Smooth muscle cell (in vitro differentiated cells): ENCODE measurements at regions not wholly inside any gene's neighbourhood (a gene's known extent, or its start where the extent isn't known, plus 50 kb on each side); places are given as distances from the start of the nearest gene placed in this dataset.

Experiments
- DNase-seq: peaks from one replicate; lab custom pipeline; 2025; ENCODE audit not compliant: unreplicated experiment; lab: John Stamatoyannopoulos, UW
- H2AFZ ChIP-seq: fragments of 200-600 bp; sonication (generic); 2 replicates; pipeline ENCODE4 v1.6.0; 2016; ENCODE audit warnings: antibody characterized with exemption, low read depth, mild to moderate bottlenecking
- H3F3A ChIP-seq: fragments of 200-600 bp; sonication (generic); 2 replicates; pipeline ENCODE4 v1.6.0; 2017; ENCODE audit warnings: antibody characterized with exemption, low read depth
- H3K27ac ChIP-seq: fragments of 200-600 bp; sonication (generic); 2 replicates; pipeline ENCODE4 v1.5.1; 2016; ENCODE audit warnings: low read depth, mild to moderate bottlenecking
- H3K27me3 ChIP-seq: fragments of 200-600 bp; sonication (generic); 2 replicates; pipeline ENCODE4 v1.6.1; 2016; ENCODE audit warnings: low read depth, mild to moderate bottlenecking
- H3K36me3 ChIP-seq: fragments of 200-600 bp; sonication (generic); 2 replicates; pipeline ENCODE4 v1.5.1; 2016; ENCODE audit warnings: low read depth
- H3K4me1 ChIP-seq: fragments of 200-600 bp; sonication (generic); 2 replicates; pipeline ENCODE4 v1.5.1; 2016; ENCODE audit warnings: low read depth
- H3K4me2 ChIP-seq: fragments of 200-600 bp; sonication (generic); 2 replicates; pipeline ENCODE4 v1.6.0; 2016; ENCODE audit warnings: mild to moderate bottlenecking
- H3K4me3 ChIP-seq: fragments of 200-600 bp; sonication (generic); 2 replicates; pipeline ENCODE4 v1.5.1; 2016; ENCODE audit warnings: mild to moderate bottlenecking
- H3K79me2 ChIP-seq: fragments of 200-600 bp; sonication (generic); 2 replicates; pipeline ENCODE4 v1.6.0; 2016; ENCODE audit warnings: low read depth, mild to moderate bottlenecking
- H3K9ac ChIP-seq: fragments of 200-600 bp; sonication (generic); 2 replicates; pipeline ENCODE4 v1.6.0; 2016; ENCODE audit warnings: low read depth
- H3K9me3 ChIP-seq: fragments of 200-600 bp; sonication (generic); replicated peaks from 2 replicates; pipeline ENCODE4 v1.5.1; 2016; ENCODE audit warnings: low read depth
- H4K20me1 ChIP-seq: fragments of 200-600 bp; sonication (generic); 2 replicates; pipeline ENCODE4 v1.6.0; 2016; ENCODE audit warnings: low read depth
- WGBS: methylation state at CpG from one replicate; pipeline ENCODE4 v1.1.7; 2016; ENCODE audit warnings: low lambda C conversion rate; 5-methylcytosine and 5-hydroxymethylcytosine counted together
- TF ChIP-seq, protein P1 (sequence below): fragments of 200-600 bp; sonication (generic); IDR thresholded peaks from 2 replicates; pipeline ENCODE4 v1.5.1; 2017; ENCODE audit warnings: borderline replicate concordance, mild to moderate bottlenecking, antibody characterized with exemption; ENCODE audit not compliant: insufficient read depth, poor library complexity, severe bottlenecking

DNA sequence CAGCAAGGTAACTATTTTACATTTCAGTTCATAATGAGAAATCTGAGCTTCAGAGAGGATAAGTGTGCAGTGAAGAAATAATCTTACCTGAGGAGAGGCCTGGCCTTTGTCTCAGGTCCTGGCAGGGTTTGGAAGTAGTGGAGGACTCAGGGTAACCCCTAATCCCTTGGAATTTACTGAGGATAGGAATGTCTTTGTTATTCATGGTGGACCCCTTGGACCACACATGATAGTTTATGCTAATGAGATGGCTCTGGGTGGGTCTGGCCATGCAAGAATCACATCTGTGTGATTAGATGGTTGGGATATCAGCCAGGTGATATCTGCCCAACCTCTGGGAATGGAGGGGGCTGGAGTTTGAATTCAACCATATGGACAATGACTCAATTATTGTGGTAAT, 65.0 kb upstream of the DAZL start:
- no peak overlapping the region for H2AFZ ChIP-seq
- no peaks in the 10 kb centered on the region for H3K9me3 ChIP-seq

DNA sequence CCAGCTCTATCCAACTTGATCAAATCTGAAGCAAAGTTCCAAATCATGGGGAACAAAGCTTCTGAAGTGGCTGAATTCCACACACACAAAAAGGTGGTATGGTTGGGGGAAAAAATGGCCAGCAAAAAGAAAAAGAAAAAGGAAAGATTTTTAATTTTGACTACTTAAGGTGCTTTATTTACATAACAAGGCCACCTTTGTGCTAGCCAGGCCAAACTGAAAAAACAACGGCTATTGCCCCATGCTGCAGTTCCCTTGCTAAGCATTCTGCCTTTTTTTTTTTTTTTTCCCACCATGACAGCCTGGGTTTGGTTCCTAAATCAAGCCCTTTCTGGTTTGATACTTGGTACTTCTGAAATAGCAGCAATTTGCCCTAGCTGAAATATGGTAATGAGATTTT, 66.5 kb upstream of the DAZL start:
- Histone ChIP-seq H3F3A (no peaks in the 10 kb centered on the region), H3K9ac (no peak overlapping the region), H3K9me3 (no peaks in the 10 kb centered on the region), H3K79me2 (no peaks in the 10 kb centered on the region), H3K27me3 (no peaks in the 10 kb centered on the region), H3K4me2 (no peak overlapping the region), H3K27ac (no peak overlapping the region), H3K36me3 (no peaks in the 10 kb centered on the region), H3K4me3 (no peak overlapping the region), H3K4me1 (peaks cover 7% of the 10 kb centered on the region), H4K20me1 (no peaks in the 10 kb centered on the region), H2AFZ (no peak overlapping the region)
- DNase-seq, result no peak
- TF ChIP-seq, protein P1, sequence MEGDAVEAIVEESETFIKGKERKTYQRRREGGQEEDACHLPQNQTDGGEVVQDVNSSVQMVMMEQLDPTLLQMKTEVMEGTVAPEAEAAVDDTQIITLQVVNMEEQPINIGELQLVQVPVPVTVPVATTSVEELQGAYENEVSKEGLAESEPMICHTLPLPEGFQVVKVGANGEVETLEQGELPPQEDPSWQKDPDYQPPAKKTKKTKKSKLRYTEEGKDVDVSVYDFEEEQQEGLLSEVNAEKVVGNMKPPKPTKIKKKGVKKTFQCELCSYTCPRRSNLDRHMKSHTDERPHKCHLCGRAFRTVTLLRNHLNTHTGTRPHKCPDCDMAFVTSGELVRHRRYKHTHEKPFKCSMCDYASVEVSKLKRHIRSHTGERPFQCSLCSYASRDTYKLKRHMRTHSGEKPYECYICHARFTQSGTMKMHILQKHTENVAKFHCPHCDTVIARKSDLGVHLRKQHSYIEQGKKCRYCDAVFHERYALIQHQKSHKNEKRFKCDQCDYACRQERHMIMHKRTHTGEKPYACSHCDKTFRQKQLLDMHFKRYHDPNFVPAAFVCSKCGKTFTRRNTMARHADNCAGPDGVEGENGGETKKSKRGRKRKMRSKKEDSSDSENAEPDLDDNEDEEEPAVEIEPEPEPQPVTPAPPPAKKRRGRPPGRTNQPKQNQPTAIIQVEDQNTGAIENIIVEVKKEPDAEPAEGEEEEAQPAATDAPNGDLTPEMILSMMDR, result no peak
- WGBS, result 91% methylated on average over 1 of the region's 1 CpG

More for the DNA sequence above, 65.0 kb upstream of the DAZL start:
- no peaks in the 10 kb centered on the region for H4K20me1 ChIP-seq
- H3F3A ChIP-seq, result no peaks in the 10 kb centered on the region
- peaks cover 9% of the 10 kb centered on the region for H3K4me1 ChIP-seq
- H3K4me2 ChIP-seq, result no peak overlapping the region
- no peak overlapping the region for H3K9ac ChIP-seq
- H3K36me3 ChIP-seq, result no peaks in the 10 kb centered on the region
- H3K4me3 ChIP-seq, result no peak overlapping the region
- no peak for DNase-seq
- H3K79me2 ChIP-seq, result no peaks in the 10 kb centered on the region
- H3K27me3 ChIP-seq, result no peaks in the 10 kb centered on the region
- H3K27ac ChIP-seq, result no peak overlapping the region
- TF ChIP-seq, protein P1, result no peak

GRCh38 chr3:16673530-16673929, 68.3 kb upstream of the DAZL start:
- no peaks in the 10 kb centered on the region for H3K9me3 ChIP-seq
- DNase-seq, result no peak
- H3K36me3 ChIP-seq, result no peaks in the 10 kb centered on the region
- H2AFZ ChIP-seq, result no peak overlapping the region
- TF ChIP-seq, protein P1, result no peak
- H4K20me1 ChIP-seq, result no peaks in the 10 kb centered on the region
- no peaks in the 10 kb centered on the region for H3K79me2 ChIP-seq
- H3K4me2 ChIP-seq, result no peak overlapping the region
- H3K9ac ChIP-seq, result no peak overlapping the region
- no peak overlapping the region for H3K27ac ChIP-seq
- peaks cover 7% of the 10 kb centered on the region for H3K4me1 ChIP-seq
- H3K27me3 ChIP-seq, result no peaks in the 10 kb centered on the region
- no peak overlapping the region for H3K4me3 ChIP-seq
- H3F3A ChIP-seq, result no peaks in the 10 kb centered on the region

GRCh38 chr3:16675805-16676204, 70.6 kb upstream of the DAZL start:
- H3K4me2 ChIP-seq, result no peak overlapping the region
- no peaks in the 10 kb centered on the region for H3K36me3 ChIP-seq
- H3K27ac ChIP-seq, result no peak overlapping the region
- no peak overlapping the region for H2AFZ ChIP-seq
- H3K9me3 ChIP-seq, result no peaks in the 10 kb centered on the region
- no peak for DNase-seq
- no peaks in the 10 kb centered on the region for H3K27me3 ChIP-seq
- H3K4me1 ChIP-seq, result peaks cover 7% of the 10 kb centered on the region
- no peaks in the 10 kb centered on the region for H3K79me2 ChIP-seq
- H3K9ac ChIP-seq, result no peak overlapping the region
- TF ChIP-seq, protein P1, result no peak
- no peak overlapping the region for H3K4me3 ChIP-seq
- no peaks in the 10 kb centered on the region for H4K20me1 ChIP-seq
- H3F3A ChIP-seq, result no peaks in the 10 kb centered on the region
